Activated T-helper 1 cell treated with anti-CD3 and anti-CD28 coated beads, Interleukin-12 subunit alpha, Interleukin-12 subunit beta, Interleukin-2, Interleukin-4 antibody, amounts not matched to agents 30 ng/mL and 10 ng/mL and 1 ng/mL, durations not matched to agents 14 hours and 24 hours and 36 hours (primary cell): ENCODE measurements at regions not wholly inside any gene's neighbourhood (a gene's known extent, or its start where the extent isn't known, plus 50 kb on each side); places are given as distances from the start of the nearest gene placed in this dataset.
"Not testable (repeated sequence)": the region's sequence is repeated elsewhere in the genome, so short reads cannot be mapped to it uniquely, and the experiment has no call there.

Experiments used
- DNase-seq: peaks from one replicate; pipeline ENCODE4 v3.0.0; 2021; ENCODE audit warnings: low spot score
- H3K27ac Mint-ChIP-seq: one replicate; pipeline ENCODE4 v1.8.0; 2021; ENCODE audit warnings: mild to moderate bottlenecking, mixed read lengths
- H3K27me3 Mint-ChIP-seq: one replicate; pipeline ENCODE4 v1.8.0; 2022; ENCODE audit warnings: mild to moderate bottlenecking, moderate library complexity, mixed read lengths; ENCODE audit not compliant: insufficient read depth
- H3K36me3 Mint-ChIP-seq: one replicate; pipeline ENCODE4 v1.8.0; 2021; ENCODE audit warnings: low read depth, mixed read lengths
- H3K4me1 Mint-ChIP-seq: one replicate; pipeline ENCODE4 v1.8.0; 2021; ENCODE audit warnings: low read depth, mixed read lengths
- H3K4me3 Mint-ChIP-seq: one replicate; pipeline ENCODE4 v1.8.0; 2021; ENCODE audit warnings: mild to moderate bottlenecking, moderate library complexity, mixed read lengths
- H3K9me3 Mint-ChIP-seq: one replicate; pipeline ENCODE4 v1.8.0; 2021; ENCODE audit warnings: mixed read lengths
- intact Hi-C: fragments of 100-400 bp; cut with micrococcal nuclease; formaldehyde crosslinking; loops from one replicate; pipeline ENCODE4 v1.15.1; 2024

- H3K4me3 Mint-ChIP-seq = peak overlapping the region; percentile 20
- DNase-seq, H3K9me3 Mint-ChIP-seq, H3K36me3 Mint-ChIP-seq, H3K27me3 Mint-ChIP-seq: not testable (repeated sequence)
- peak overlapping the region; percentile 73 for H3K27ac Mint-ChIP-seq
- intact Hi-C loops = loop anchor here (2.0 kb wide), 1 partner anchor 16 kb away; no protein-coding TSS in a partner anchor
- H3K4me1 Mint-ChIP-seq = peaks cover 51% of the 10 kb centered on the region
Observed at GRCh38 chr14:105998597-105998996, 472.2 kb downstream of the TMEM121 start.

- no peaks in the 10 kb centered on the region for H3K36me3 Mint-ChIP-seq
- peak; percentile 85 for DNase-seq
- intact Hi-C loops = loop anchor here (1.0 to 2.0 kb wide), 3 partner anchors 15 to 54 kb away; no protein-coding TSS in a partner anchor
- peak overlapping the region; percentile 71 for H3K27ac Mint-ChIP-seq
- no peak overlapping the region for H3K4me3 Mint-ChIP-seq
- H3K9me3 Mint-ChIP-seq = no peaks in the 10 kb centered on the region
- H3K27me3 Mint-ChIP-seq = no peaks in the 10 kb centered on the region
- peaks cover 43% of the 10 kb centered on the region for H3K4me1 Mint-ChIP-seq
Observed at GRCh38 chr14:105999361-106000028, 473.1 kb downstream of the TMEM121 start.

- H3K36me3 Mint-ChIP-seq, intact Hi-C loops, H3K9me3 Mint-ChIP-seq, H3K27me3 Mint-ChIP-seq, H3K4me3 Mint-ChIP-seq: not testable (repeated sequence)
- H3K4me1 Mint-ChIP-seq = peaks cover 43% of the 10 kb centered on the region
- DNase-seq = peak; percentile 53
- peak overlapping the region; percentile 71 for H3K27ac Mint-ChIP-seq
Observed at GRCh38 chr14:106000029-106000511, 473.7 kb downstream of the TMEM121 start.

DNA sequence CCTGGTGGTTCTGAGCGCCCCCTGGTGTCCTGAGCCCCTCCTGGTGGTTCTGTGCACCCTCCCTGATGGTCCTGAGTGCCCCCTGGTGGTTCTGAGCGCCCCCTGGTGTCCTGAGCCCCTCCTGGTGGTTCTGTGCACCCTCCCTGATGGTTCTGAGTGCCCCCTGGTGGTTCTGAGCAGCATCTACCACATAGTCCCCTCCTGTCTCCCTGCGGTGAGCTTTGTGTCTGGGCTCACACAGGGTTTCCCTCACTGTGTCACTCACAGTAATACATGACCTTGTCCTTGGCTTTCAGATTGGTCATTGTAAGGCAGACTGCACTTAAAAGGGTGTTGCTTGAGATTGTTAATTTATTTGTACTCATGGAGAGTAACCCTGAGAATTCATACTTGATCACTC lies 474.9 kb downstream of the TMEM121 start:
- H3K4me3 Mint-ChIP-seq, DNase-seq, H3K36me3 Mint-ChIP-seq, H3K27me3 Mint-ChIP-seq, H3K9me3 Mint-ChIP-seq, intact Hi-C loops: not testable (repeated sequence)
- Mint-ChIP-seq H3K27ac (peak overlapping the region; percentile 55), H3K4me1 (peaks cover 50% of the 10 kb centered on the region)

DNA sequence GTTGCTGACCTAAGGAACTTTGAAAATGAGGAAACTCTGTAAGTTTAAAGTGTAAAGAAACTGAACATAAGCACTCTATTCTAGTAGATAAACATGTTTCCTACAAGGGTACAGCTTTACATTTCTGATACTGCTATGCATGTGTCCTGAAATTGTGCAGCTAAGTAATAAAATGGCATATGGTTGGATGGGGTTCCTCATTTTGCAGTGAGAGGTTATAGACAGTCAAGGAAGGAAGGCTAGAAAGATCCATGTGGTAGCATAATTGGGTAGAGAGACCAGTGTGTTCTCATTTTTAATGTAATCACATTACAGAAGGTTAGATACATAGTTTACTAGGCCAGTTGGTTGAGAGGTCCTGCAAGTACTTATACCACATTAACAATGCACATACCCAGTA lies 477.0 kb downstream of the TMEM121 start:
- no peak overlapping the region for H3K4me3 Mint-ChIP-seq
- no peaks in the 10 kb centered on the region for H3K27me3 Mint-ChIP-seq
- H3K27ac Mint-ChIP-seq = peak overlapping the region; percentile 52
- peaks cover 60% of the 10 kb centered on the region for H3K4me1 Mint-ChIP-seq
- intact Hi-C loops = no loop called here
- no peaks in the 10 kb centered on the region for H3K9me3 Mint-ChIP-seq
- no peaks in the 10 kb centered on the region for H3K36me3 Mint-ChIP-seq
- DNase-seq = no peak

DNA sequence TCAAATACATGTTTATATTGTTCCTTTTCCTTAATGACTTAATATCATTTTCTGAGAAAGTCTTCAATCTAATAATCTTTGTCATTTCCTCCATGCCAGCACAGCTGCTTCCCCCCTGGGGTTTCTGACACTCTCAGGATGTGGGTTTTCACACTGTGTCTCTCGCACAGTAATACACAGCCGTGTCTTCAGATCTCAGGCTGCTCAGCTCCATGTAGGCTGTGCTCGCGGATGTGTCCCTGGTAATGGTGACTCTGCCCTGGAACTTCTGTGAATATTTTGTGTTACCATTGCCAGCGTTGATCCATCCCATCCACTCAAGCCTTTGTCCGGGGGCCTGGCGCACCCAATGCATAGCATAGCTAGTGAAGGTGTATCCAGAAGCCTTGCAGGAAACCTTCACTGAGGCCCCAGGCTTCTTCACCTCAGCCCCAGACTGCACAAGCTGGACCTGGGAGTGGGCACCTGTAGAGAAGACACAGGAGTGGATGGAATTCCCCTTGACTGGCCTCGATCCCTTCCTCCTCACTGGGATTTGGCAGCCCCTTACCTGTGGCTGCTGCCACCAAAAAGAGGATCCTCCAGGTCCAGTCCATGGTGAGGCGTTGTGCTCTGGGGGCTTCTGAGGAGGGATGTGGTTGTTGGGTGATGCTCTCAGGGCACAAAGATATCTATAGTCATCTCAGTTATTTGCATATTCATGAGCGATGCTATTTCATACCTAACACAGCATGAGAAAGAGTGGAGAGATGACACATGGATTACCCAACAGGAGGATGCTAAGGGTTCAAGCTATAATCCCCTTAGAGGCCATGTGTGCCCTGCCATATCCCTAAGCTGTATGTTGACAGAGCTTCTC lies 478.8 kb downstream of the TMEM121 start:
- Mint-ChIP-seq H3K4me3 (peak overlapping the region; percentile 87), H3K4me1 (peaks cover 49% of the 10 kb centered on the region), H3K27ac (peak overlapping the region; percentile 97)
- not testable (repeated sequence) for H3K9me3 Mint-ChIP-seq, H3K36me3 Mint-ChIP-seq, H3K27me3 Mint-ChIP-seq
- peak; percentile 72 for DNase-seq
- intact Hi-C loops = loop anchor here (1.0 to 2.0 kb wide), 2 partner anchors 8 to 34 kb away; no protein-coding TSS in a partner anchor

GRCh38 chr14:106006043-106006442 lies 479.7 kb downstream of the TMEM121 start:
- H3K9me3 Mint-ChIP-seq, H3K27me3 Mint-ChIP-seq, H3K36me3 Mint-ChIP-seq, intact Hi-C loops: not testable (repeated sequence)
- H3K4me3 Mint-ChIP-seq = peak overlapping the region; percentile 78
- peak; percentile 44 for DNase-seq
- peaks cover 57% of the 10 kb centered on the region for H3K4me1 Mint-ChIP-seq
- H3K27ac Mint-ChIP-seq = peak overlapping the region; percentile 97

DNA sequence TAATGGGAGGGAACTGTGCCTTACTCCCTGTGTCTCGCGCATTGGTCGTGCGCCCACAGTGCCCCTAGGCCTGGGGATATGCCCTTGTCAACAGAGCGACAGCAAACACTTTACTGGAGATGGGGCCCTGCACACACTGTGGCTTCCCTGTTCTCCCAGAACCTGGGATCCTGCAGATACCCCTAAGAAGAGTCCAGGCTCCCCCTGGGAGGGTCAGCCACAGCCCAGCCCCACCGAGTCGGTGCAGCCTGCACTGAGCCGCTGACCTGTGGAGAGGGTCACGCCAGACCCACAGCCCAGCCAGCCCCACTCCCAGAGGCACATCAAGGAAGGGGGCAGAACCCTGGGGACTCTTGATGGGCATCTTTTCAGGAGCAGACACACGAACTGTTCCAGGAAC lies 480.3 kb downstream of the TMEM121 start:
- DNase-seq, H3K27ac Mint-ChIP-seq, H3K36me3 Mint-ChIP-seq, H3K4me3 Mint-ChIP-seq, intact Hi-C loops, H3K9me3 Mint-ChIP-seq, H3K27me3 Mint-ChIP-seq: not testable (repeated sequence)
- peaks cover 59% of the 10 kb centered on the region for H3K4me1 Mint-ChIP-seq

DNA sequence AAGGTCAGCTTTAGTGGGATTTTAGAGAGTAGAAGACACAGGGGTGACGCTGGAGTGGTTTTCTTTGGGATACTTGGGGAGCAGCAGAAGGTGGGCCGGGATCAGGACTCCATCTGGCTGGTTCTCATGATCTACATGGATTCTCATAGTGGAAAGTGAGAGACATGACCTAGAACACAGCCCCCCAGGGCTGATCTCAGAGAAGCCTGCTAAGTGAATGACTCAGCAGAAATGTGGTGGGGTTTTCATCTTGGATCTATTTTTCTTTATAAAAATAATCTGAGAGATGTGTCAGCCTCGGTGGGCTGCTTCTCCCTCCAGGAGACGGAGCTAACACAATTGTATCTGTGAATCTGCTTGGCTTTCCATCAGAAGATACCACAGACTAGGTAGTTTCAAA lies 484.4 kb downstream of the TMEM121 start:
- Mint-ChIP-seq H3K9me3 (peaks cover 2% of the 10 kb centered on the region), H3K4me3 (peak overlapping the region; percentile 70)
- no peak for DNase-seq

GRCh38 chr14:106011631-106012360 lies 485.4 kb downstream of the TMEM121 start:
- H3K27me3 Mint-ChIP-seq, H3K9me3 Mint-ChIP-seq, H3K36me3 Mint-ChIP-seq: not testable (repeated sequence)
- Mint-ChIP-seq H3K4me1 (peaks cover 69% of the 10 kb centered on the region), H3K27ac (peak overlapping the region; percentile 83), H3K4me3 (peak overlapping the region; percentile 70)
- peak; percentile 85 for DNase-seq
- intact Hi-C loops = loop anchor here (1.0 to 5.0 kb wide), 4 partner anchors 34 to 161 kb away; no protein-coding TSS in a partner anchor

More for the DNA sequence above, 484.4 kb downstream of the TMEM121 start:
- H3K4me1 Mint-ChIP-seq = peaks cover 69% of the 10 kb centered on the region
- no peak overlapping the region for H3K27ac Mint-ChIP-seq
- no peaks in the 10 kb centered on the region for H3K27me3 Mint-ChIP-seq
- intact Hi-C loops = loop anchor here (1.0 to 5.0 kb wide), 4 partner anchors 35 to 162 kb away; no protein-coding TSS in a partner anchor
- peaks cover 5% of the 10 kb centered on the region for H3K36me3 Mint-ChIP-seq

GRCh38 chr14:106012361-106012725 lies 486.0 kb downstream of the TMEM121 start:
- not testable (repeated sequence) for H3K27me3 Mint-ChIP-seq, DNase-seq, H3K9me3 Mint-ChIP-seq, H3K36me3 Mint-ChIP-seq
- H3K27ac Mint-ChIP-seq = peak overlapping the region; percentile 83
- intact Hi-C loops = loop anchor here (5.0 kb wide), 3 partner anchors 50 to 160 kb away; no protein-coding TSS in a partner anchor
- peaks cover 74% of the 10 kb centered on the region for H3K4me1 Mint-ChIP-seq
- H3K4me3 Mint-ChIP-seq = peak overlapping the region; percentile 70

GRCh38 chr14:106013879-106014376 lies 487.5 kb downstream of the TMEM121 start:
- Mint-ChIP-seq H3K9me3 (peaks cover 2% of the 10 kb centered on the region), H3K27ac (peak overlapping the region; percentile 91), H3K27me3 (no peaks in the 10 kb centered on the region), H3K36me3 (peaks cover 5% of the 10 kb centered on the region), H3K4me1 (peaks cover 70% of the 10 kb centered on the region), H3K4me3 (peak overlapping the region; percentile 19)
- DNase-seq = peak; percentile 30
- intact Hi-C loops = loop anchor here (1.0 to 5.0 kb wide), 8 partner anchors 9 to 533 kb away; no protein-coding TSS in a partner anchor
